Activated CD4-positive, alpha-beta T cell treated with anti-CD3 and anti-CD28 coated beads, Interleukin-2, amount 50 U/mL, for 1 hour (primary cell): ENCODE measurements at regions not wholly inside any gene's neighbourhood (a gene's known extent, or its start where the extent isn't known, plus 50 kb on each side); places are given as distances from the start of the nearest gene placed in this dataset.
"Not testable (repeated sequence)": the region's sequence is repeated elsewhere in the genome, so short reads cannot be mapped to it uniquely, and the experiment has no call there.

Source experiments
- DNase-seq: peaks from one replicate; pipeline ENCODE4 v3.0.0-alpha.2; 2020

GRCh38 chr12:9334041-9334692, 126.0 kb upstream of the PZP start:
- no peak for DNase-seq

GRCh38 chr12:9333161-9333560, 125.0 kb upstream of the PZP start:
- DNase-seq: no peak

- no peak for DNase-seq
Observed at GRCh38 chr12:9332564-9332963, 124.4 kb upstream of the PZP start.

- peak; percentile 65 for DNase-seq
Observed at GRCh38 chr12:9331218-9331626, 123.0 kb upstream of the PZP start.

GRCh38 chr12:9329019-9329418, 120.8 kb upstream of the PZP start:
- DNase-seq: no peak

GRCh38 chr12:9328065-9328464, 119.9 kb upstream of the PZP start:
- DNase-seq: no peak

GRCh38 chr12:9327320-9327719, 119.1 kb upstream of the PZP start:
- no peak for DNase-seq

GRCh38 chr12:9326849-9327248, 118.7 kb upstream of the PZP start:
- DNase-seq: not testable (repeated sequence)

- DNase-seq: no peak
Observed at GRCh38 chr12:9326085-9326484, 117.9 kb upstream of the PZP start.

- DNase-seq: no peak
Observed at GRCh38 chr12:9325471-9325870, 117.3 kb upstream of the PZP start.

GRCh38 chr12:9324782-9325181, 116.6 kb upstream of the PZP start:
- DNase-seq: no peak

- DNase-seq: no peak
Observed at GRCh38 chr12:9323144-9323681, 115.0 kb upstream of the PZP start.

GRCh38 chr12:9319842-9320173, 111.6 kb upstream of the PZP start:
- no peak for DNase-seq

GRCh38 chr12:9319044-9319841, 111.0 kb upstream of the PZP start:
- no peak for DNase-seq

GRCh38 chr12:9313479-9313878, 105.3 kb upstream of the PZP start:
- not testable (repeated sequence) for DNase-seq

- DNase-seq: not testable (repeated sequence)
Observed at GRCh38 chr12:9312406-9313392, 104.5 kb upstream of the PZP start.

GRCh38 chr12:9311454-9311853, 103.3 kb upstream of the PZP start:
- DNase-seq: not testable (repeated sequence)

GRCh38 chr12:9310645-9311044, 102.5 kb upstream of the PZP start:
- not testable (repeated sequence) for DNase-seq

- DNase-seq: not testable (repeated sequence)
Observed at GRCh38 chr12:9309749-9310148, 101.6 kb upstream of the PZP start.

- DNase-seq: not testable (repeated sequence)
Observed at GRCh38 chr12:9308745-9309144, 100.5 kb upstream of the PZP start.

GRCh38 chr12:9308163-9308562, 100.0 kb upstream of the PZP start:
- not testable (repeated sequence) for DNase-seq

GRCh38 chr12:9307255-9307654, 99.1 kb upstream of the PZP start:
- DNase-seq: not testable (repeated sequence)

GRCh38 chr12:9306004-9306403, 97.8 kb upstream of the PZP start:
- not testable (repeated sequence) for DNase-seq
